Ishikawa (cell line): ENCODE measurements at regions not wholly inside any gene's neighbourhood (a gene's known extent, or its start where the extent isn't known, plus 50 kb on each side); places are given as distances from the start of the nearest gene placed in this dataset.

ENCODE experiments used
- EP300 ChIP-seq: IDR thresholded peaks from 2 replicates; pipeline ENCODE4 v1.6.1; 2012; ENCODE audit warnings: borderline replicate concordance
- NFIC ChIP-seq: IDR thresholded peaks from 2 replicates; pipeline ENCODE4 v1.6.1; 2012
- RAD21 ChIP-seq: IDR thresholded peaks from 2 replicates; pipeline ENCODE4 v1.6.1; 2012; ENCODE audit warnings: low read depth
- TAF1 ChIP-seq: IDR thresholded peaks from 2 replicates; pipeline ENCODE4 v1.6.1; 2012; ENCODE audit warnings: low read depth, mild to moderate bottlenecking
- TEAD4 ChIP-seq: IDR thresholded peaks from 2 replicates; pipeline ENCODE4 v1.6.1; 2012
- USF1 ChIP-seq: IDR thresholded peaks from 2 replicates; pipeline ENCODE4 v1.6.1; 2012
- YY1 ChIP-seq: IDR thresholded peaks from 2 replicates; pipeline ENCODE4 v1.6.1; 2012; ENCODE audit warnings: low read depth
- ZBTB7A ChIP-seq: IDR thresholded peaks from 2 replicates; pipeline ENCODE4 v1.6.1; 2012; ENCODE audit warnings: low read depth

- TF ChIP-seq RAD21: no peak
- TF ChIP-seq ZBTB7A: no peak
- no peak for TF ChIP-seq TEAD4
- no peak for TF ChIP-seq YY1
- TF ChIP-seq TAF1: no peak
- TF ChIP-seq USF1: peak; percentile 56; the same call in 1 of the 2 replicates
- no peak for TF ChIP-seq EP300
- TF ChIP-seq NFIC: no peak
These were observed 151.8 kb upstream of the RAB4A start for GRCh38 chr1:229119161-229119560.
